ENCODE measurements at regions not wholly inside any gene's neighbourhood (a gene's known extent, or its start where the extent isn't known, plus 50 kb on each side); places are given as distances from the start of the nearest gene placed in this dataset.

DNA sequence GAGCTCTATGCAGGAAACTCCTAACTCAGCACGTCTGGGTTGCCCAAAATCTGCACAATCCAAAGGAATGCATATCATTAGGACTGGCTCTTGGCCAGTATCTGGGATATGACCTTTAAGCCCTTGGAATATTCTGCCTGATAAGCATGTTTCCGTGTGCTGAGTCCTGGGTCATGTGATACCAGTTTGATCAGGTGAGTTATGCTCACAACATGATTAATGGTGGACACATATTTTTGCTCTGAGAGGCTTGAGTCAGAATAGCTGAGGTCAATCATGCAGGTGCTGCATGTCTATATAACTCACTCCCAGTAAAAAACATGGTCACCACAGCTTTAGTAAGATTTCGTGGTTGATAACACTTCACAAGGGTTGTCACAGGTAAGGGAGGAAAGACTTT, 408.8 kb downstream of the YTHDC2 start:
- DNase-seq, result no peak

DNA sequence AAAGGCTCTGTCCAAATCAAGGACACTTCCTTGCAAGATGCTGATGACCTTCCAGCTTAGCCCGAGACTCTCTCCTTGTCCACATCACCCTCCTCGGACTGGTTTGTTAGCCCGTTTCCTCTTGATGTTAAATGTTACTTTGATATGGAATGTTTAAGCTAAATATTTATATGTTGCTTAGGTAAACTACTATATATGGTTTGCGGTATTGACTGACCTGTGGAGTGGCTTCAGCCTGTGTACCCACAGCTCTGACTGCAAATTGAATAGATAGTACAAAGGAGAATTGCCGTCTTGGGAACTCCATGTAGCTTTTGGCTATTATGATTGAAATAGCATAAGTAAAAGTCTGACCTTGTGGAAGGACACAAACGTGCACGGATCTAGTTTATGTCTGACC, 422.0 kb downstream of the YTHDC2 start:
- DNase-seq, result no peak

DNA sequence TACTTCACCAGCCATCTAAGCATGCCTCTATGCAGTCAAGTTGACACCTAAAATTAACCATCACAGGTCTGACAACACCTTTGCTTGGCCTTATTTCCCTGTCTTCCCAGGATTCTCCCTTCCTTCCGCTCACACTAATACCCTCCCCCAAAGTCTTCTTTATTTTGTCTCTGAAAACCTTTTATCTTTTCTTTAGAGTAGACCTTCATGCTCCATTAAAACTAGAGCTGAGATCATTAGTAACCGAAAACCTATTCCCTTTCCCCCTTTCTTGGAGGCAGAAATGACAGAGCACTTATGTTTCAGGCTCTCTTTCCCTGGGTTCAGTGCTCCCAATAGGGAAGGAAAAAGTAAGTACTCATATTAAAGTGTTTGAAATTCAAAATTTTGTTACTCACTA, 423.8 kb downstream of the YTHDC2 start:
- DNase-seq, result no peak

DNA sequence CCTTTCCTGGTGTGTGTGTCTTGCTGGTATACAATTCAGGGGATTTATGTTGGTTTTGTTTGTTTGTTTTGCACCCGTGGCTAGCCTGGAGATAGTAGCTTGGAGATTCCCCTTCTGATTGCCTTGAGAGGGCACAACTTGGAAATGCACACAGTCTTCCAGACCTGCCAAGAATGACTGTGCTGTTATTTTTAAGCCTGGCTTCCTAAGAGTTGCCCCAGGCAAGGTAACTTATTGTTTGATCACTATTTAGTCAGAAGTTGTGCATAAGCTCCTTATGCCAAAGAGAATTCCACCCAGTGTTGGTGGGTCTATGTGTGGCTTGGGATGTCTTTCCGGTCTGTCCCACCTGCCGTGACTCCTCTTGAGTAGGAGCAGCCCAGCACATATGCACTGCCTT, 421.9 kb upstream of the KCNN2 start:
- DNase-seq, result no peak

DNA sequence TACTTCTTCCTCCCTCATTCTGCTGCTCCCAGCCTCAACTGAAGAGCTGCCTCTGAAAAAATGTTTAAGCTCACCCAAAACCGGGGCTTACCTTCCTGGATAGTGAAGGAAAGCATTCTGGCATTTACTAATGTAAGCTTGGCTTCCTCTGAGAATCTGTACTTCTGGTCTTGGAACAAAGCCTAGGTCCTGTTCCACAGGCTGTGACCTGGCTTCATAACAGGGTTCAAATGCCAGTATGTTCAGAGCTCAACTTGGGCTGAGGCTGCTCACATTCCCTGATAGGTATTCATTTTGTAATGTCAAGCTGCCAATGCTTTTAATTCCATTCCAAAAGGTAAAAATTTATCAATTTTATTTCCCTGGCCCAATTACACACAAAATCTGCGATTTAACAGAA, 411.7 kb upstream of the KCNN2 start:
- no peak for DNase-seq

DNA sequence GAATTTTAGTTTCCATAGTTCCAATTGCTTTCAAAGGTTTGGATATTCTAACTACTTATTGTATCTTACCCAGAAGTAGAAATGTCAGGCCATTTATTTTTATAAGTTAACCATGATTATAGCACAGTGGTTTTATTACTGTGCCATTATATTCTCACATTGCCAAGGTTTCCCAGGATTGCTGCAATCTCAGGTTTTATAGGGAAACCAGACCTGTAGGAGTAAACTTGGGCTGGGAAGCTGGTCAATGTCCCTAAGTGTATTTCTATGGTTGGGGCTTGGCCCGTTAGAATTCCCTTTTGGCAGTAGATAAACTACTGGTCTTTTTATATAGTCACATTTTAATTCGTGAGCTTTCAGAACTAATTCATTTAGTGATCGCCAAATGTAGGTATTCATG, 396.6 kb upstream of the KCNN2 start:
- no peak for DNase-seq

DNA sequence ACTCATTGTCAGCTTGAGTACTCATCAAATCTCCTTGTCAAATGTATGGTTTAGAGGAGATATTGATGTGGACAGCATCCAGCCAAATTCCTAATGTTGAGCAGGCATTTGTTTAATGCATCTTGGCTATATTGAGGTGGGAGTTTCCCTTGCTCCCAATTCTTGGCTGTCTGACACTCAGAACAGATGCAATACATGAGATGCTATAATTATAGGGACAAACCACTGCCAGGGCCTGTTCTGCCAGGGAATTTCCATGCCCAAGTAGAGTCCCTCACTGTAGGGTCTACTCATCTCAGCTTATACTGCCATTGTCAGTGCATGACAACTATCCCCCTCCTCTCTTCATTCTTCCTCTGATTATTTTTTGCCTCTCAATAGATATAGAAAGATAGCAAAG, 392.0 kb upstream of the KCNN2 start:
- no peak for DNase-seq

DNA sequence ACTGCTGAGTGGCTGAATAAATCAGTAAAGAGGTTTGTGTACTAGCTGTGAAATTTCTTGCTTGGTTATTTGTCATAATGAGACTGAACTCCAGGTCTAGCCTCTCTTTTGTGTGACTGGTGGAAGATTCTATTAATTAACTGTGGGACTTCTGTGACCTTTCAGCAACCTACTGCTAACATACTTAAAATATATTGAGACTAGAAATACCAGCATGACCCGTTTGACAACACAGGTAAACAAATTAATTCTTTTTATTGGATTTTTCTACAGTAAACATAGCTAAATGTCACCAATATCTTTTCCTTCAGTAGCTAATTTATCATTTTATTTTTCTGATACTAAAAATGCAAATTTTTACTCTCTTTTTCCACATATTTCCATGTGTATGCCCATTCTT, 390.4 kb upstream of the KCNN2 start:
- DNase-seq, result no peak

DNA sequence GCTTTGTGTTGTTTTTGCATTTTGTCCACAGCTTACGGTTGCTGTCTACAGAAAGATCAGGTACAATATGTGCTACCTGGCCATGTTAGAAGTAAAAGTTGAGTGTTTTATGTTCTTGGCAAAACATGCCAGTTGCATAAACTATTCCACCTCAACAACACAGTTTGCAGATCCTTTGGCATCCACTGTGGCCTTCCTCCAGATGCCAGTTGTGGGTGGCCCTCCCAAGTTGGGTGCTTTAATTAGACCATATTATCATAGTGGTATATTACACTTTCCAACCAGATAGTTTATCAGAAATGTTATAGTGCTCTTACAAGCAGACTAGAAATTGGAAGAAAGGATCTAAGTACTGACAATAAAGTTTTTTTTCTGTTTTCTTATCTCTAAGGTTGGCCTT, 386.9 kb upstream of the KCNN2 start:
- DNase-seq, result no peak

DNA sequence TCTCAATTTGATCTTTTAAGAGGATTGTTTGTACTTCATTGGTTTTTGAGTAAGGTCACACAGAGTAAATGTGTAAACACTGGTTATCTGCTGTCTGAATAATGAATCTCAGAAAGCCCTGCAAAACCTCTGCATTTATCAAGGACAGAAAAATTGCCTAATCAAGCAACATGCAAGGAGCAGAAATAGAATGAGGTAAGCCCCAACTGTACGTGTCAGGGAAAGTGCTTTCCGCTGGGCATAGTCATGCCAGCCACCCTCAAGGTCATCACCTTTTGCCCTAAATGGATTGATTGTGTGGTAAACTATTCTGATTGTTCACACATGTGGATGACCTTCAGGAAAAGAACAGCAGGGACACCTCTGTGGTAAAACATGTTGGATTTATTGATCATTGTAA, 376.9 kb upstream of the KCNN2 start:
- DNase-seq, result no peak

DNA sequence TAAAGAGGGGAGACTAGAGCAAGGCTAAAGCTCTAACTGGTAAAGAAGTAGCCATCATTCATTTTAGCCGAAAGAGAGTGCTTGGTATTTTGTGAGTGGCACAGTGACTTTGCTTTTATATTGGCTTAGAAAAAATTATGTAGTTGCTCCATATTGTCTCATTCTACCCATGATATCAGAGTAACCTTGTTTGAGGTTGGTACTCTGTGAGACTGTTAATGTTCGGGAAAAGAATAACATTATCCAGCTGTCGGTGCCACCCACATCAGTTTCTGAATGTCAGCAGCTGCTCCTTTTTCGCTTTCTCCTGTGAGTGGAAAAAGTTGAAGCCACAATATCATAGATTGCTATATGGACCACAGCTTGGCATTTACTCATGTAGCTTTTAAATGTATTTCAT, 376.4 kb upstream of the KCNN2 start:
- DNase-seq, result no peak

DNA sequence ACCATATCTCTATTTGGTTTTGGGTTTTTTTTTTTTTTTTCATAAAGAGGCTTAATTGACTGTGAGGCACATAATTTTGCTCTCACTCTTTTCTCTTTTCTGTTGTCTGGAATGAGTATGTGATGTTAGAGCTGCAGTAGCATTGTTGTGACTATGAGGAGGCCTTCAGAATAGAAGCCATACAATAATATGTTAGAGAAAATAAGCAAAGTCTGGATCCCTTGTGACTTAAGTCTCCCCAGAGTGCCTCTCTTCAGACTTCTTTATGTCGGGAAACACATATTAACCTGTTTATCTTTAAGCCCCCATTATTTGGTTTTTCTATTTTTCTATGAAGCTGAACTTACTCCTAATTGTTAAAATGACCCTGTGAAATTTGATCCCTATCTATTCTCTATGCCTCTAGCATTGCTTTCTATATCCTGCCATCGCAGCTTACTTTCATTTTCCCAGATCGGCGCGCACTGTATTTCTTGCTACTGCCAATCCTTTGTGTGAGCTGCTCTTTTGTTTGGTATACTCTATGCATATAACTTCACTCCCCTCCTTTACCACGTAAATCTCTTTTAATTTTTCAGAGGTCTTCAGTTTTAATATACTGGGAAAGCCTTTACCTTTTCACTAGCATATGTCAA, 372.5 kb upstream of the KCNN2 start:
- no peak for DNase-seq

DNA sequence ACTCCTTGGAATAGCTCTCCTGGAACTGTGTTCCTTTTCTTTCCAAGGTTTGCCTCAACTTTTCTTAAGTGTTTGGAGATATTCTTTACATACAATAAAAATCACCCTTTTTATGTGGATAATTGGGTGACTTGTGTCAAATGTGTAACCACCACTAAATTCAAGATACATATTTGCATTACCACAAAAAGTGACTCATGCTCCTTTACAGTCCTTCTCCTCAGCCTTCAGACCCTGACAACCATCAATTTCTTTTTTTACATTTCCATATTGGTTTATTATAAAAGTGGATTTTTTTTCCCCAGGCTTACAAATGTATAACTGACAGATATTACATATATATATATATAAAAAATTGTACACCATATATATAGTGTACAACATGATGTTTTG, 372.0 kb upstream of the KCNN2 start:
- DNase-seq, result no peak

DNA sequence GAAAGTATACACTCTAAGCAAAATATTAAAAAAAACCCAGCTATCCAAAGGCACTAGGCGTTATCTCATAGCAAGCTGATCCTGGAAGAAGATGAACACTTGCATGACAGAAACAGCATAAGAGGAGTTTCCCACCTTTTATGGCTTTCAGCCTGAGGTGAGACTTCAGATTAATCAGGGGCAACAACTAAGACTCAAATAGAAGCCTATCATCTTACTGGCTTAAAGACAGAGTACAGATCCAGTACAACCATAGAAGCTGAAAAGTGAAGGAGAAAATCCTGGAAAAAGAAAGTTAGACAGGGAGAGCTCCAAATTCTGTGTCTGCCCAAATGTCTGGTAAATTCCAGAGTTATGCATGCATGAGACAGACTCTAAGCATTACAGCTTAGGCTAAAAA, 360.8 kb upstream of the KCNN2 start:
- DNase-seq, result no peak

DNA sequence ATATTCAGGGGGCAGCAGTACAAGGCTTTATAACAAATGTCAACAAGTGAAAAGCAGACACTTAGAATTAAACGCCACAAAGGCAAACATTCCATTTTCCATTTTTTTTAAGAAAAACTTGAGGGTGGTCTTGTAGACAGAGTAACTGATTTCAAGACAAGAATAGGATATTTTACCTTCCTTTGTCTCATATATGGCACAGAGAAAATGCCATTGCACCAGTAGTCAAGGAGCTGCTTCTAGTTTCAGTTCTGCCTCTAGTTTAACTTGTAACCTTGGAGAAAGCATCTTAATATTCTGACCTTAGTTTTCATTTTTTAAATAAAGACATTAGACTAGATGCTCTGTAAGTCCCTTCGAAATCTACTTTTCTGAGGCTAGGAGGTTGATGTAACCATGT, 355.3 kb upstream of the KCNN2 start:
- no peak for DNase-seq

DNA sequence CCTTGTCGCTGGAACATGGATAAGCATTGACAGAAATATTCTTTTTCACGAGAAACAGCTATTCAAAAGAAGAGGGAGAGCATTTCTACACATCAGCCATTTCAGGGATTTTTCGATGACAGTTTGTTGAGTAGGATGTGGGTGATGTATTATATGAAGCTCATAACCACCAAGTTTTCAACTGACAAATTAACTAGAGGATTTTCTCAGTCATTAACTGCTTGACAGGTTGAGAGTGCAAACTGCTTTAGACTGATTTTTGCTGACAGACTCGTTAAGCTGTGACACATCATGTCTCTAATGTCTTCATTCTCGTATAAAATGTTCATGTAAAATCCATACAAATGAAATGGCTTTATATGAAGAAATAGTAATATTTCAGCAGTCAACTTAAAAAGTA, 354.2 kb upstream of the KCNN2 start:
- DNase-seq, result no peak

DNA sequence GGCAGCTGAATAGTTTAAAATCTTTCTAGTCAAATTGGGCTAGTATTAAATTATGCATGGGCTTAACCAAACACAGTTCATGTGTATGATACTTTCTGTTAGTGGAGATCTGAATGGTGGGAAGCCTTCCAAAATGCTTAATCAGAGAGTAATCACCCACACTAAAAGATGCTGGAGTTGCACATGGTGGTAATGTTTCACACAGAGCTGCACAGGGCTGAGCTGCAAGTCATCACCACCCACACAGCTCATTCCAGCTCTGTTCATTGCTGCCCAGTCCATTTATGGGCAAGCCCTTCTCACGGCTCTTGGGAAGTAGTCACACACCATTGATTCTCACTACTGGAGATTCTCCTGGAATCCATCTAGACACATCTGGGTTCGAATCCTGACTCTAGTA, 351.5 kb upstream of the KCNN2 start:
- DNase-seq, result no peak

DNA sequence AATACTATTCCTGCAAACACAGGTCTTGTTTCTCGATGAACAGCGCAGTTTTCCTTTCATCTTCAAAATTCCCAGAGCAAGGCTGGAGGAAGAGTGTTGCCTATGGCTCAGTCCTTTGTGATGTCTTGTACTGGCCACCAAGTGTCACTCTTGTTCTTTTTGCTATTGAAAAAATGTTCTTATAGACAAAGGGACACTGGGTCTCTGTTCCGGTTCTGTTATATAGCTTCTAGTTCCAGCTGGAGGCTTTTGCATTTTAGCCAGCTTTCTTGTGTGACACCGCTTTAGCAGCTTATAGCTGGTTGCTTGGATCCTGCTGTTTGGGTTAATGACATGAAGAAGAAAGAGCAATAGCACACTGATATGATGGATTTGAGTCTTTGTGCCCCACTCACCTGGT, 343.7 kb upstream of the KCNN2 start:
- DNase-seq, result peak; percentile 19 to 29

DNA sequence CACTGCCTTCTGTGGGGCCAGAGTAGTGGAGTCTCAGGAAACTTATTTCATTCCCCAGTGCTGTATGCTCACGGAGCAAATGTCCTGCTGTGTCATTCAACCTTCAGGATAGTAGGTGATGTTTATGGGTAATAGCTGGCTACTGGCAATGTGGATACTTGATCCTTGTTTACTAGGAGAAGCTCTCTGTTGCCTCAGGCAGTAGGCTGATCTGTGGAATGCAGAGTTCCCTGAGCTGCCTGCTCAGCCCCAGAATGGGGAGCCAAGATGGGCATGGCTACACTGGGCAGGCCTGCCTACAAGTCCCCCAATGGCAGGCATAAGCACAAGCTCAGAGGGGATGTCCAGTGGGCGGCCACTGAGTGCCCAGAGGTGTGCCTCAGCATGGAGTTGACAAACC, 323.1 kb upstream of the KCNN2 start:
- no peak for DNase-seq

DNA sequence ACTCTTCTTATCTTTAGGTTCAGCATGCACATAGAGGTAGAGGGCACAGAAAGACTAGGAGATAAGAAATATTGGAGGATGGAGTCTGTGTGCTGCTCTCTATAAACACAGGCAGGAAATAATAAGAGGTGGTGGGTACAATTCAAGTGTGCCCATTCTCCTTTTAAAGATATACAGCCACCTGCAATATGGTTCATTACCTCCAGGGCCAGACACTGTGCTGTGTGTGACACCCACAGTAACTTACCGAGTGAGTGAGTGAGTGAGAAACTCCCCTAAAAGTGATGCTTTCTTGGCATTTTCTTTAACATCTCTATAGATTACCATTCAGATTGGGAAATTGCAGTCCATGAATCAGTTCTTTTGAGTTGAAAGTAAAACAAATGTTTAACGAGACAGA, 311.8 kb upstream of the KCNN2 start:
- no peak for DNase-seq

DNA sequence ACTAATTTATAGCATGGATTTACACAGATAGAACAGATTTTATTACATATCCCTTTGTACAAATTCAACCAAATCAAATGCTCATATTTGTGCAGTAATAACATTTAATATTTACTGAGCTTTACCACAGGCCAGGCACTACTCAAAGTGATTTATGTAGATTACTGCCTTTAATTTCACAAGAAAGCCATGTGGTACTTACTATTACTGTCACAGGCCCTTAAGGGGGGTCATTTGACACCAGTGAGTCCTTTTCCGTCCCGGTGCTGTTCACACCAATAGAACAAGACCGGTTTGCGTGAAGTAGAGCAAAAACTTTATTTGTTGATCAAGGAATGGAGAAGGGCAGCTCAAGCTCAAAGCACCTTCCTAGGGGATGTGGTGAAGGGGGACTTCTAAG, 308.5 kb upstream of the KCNN2 start:
- DNase-seq, result no peak

DNA sequence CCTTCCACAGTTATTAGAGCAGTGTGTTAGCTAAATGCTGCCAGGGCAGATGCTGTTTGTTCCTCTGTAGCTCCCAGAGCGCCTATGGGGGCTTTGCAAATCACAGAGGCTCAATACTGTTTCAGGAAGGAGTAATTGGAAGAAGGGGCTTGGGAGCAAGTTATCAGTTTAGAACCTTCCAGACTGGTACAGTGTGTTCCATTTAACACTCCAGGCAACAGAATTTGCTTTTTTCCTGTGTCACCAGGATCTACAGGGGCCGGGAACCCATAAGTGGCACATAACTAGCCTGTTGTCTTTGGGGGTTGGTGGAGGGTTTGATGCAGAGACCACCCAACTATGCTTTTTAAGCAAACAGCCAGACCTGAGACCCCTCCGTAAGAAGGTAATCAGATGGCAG, 307.3 kb upstream of the KCNN2 start:
- DNase-seq, result no peak

DNA sequence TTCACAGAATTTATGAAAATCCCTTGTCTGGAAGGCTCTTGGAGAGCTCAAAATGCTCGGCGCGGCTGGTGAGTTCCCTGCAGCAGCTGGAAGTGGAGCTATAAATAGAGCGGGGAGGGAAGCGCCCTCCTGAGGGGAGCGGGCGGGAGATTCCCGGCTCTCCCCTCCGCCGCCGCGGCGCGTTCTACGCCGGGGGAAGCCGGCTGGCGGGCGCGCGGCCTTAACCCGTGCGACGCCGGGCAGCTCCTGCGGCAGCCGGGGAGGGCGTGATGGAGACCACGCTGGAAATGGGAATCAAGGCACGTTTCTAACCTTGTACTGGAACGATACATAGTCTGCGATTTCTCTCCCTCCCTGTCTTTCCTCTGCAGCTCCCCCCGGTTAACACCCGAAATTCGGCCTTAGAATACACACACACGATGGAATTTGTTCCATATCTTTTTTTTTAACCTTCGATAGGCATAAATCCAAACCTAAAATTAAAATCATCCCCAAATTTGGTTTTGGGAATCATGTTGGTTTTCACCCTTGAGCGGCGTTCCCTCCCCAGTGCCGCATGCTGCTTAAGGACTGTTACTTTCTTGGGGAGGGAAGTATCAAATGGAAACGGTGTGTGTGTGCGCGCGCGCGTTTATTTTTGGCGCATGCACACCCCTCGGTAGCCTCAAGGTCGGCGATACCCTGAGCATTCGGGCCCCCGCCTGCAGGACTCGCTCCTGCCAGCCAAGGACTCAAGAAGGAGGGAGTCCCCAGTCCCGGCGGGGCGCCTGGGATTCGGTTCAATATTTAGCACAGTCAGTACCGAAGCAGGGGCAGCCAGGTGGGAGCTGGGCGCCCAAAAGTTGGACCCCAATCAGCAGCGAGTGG, 306.3 kb upstream of the KCNN2 start:
- DNase-seq, result no peak

DNA sequence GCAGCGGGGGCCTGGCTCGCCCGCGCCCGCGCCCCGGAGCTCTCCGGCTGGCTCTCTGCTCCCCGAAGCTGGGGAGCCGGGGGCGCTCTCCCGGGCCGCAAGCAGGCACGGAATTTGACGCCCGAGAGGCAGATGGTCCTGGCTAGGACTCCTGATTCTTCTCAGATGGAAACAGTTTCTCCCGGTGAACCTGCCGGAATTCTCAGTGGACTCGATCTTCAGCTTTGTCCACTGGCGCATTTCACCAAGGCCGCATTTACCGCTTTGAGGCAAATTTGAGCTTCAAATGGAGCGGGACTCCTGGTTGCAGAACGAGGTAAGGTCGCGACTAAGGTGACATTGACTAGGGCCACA, 305.7 kb upstream of the KCNN2 start:
- DNase-seq, result no peak

DNA sequence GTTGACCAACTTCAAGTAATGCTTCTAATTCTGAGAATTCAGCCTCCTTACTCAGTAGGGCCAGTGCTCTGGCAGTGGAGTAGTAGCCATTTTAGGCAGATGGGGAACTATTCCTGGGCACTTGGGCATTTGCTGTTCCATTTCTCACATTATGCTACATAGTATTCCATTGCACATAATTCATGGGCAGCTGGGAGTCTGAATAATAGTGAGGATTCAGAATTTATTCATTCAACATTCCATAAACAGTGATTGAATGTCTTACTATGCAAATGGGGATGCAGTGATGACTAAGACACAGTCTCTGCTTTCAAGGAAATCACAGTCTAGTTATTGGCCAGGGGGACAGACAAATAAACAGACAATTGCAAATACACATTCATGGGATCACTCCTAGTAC, 301.0 kb upstream of the KCNN2 start:
- no peak for DNase-seq

Data from Kasumi-1 (cell line).